ENCODE measurements at regions not wholly inside any gene's neighbourhood (a gene's known extent, or its start where the extent isn't known, plus 50 kb on each side); places are given as distances from the start of the nearest gene placed in this dataset.

DNA sequence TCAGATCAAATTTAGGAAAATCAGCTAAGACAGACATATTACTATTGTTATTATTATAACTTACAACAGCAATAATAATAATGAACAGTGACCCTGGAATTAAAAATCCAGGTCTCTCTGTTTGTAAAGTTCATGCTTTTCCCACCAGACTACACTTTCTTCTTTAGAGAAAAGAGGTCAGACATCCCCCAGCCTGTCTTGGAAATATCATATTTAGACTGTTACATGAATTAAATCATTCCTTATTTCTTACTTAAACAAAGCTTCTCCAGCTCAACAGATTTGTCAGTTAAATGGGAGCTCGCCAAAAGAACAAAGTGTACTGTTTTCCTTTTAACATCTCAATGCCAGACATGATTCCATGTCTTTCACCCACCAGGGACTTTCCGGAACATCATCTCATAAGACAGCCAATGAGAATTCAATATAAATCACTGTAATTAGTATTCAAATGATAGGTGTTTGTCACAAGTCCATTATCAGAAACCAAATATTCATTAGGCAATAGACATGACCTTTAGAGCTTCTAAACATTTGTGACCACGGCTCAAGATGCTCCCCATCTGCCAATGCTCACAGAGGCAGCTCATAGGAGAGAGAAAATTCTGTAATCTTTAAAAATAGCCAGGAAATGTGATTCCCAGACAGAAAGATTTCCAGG lies 351.9 kb downstream of the ENC1 start:
- DNase-seq (ENCODE audit: low read depth), result no peak

DNA sequence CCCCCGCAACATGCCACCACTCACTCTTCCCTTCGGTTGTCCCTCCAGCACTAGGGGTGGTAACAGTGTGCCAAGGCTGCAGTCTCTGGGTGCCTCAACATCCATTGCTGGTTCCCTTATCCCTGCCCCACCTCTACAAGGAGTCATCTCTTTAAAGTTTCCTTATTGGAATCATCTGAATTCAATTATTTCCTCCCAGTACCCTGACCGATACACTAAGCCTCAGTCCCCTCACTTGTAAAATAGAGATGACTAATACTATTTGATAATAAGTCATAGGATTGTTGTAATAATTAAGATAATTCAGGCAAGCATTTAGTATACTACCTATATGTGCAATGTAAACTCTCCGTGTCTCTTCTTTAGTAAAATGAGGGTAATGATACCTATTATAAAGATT lies 352.5 kb downstream of the ENC1 start:
- DNase-seq (ENCODE audit: low read depth), result no peak

DNA sequence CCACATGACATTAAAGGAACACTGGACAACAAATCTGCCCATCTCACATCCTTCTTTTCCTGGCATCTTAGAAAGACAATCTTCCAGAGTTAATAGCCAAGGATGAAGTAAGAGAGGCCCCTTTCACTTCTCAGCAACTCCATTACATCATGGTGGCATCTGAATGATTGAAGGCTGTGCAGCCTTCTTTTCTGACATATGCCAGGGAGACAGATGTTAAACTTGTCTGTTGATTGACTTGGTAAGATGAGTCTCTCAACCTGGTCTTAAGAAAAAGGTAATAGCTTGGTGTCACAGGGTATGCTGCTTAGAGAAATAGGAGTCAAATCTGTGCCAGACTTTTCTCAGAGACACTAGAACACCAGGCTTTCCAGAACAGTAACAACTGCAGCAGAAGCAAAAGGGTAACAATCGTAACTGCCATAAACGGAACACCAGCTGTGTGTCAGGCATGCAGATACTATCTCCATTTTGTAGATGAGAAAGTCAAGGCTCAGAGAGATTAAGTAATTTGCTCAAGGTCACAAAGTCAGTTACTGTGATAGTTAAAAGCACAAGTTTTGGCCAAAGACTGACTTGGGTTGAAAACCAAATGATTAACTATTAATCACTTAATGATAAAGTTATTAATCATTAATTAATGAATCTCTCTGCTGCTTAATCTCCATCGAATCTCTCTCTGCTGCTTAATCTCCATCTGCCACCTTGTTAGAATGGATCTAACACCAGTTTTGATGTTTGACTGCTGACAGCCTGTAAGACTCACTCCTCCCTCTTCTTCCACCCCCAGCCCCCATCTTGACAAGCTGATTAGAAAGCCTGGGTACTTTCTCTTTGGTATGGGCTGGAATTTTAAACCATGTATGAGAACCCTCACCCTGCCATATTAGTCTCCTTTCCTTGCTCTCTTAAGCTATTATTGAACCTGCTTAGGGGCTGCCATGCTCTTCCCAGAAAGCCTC lies 353.5 kb downstream of the ENC1 start:
- DNase-seq (ENCODE audit: low read depth), result no peak

DNA sequence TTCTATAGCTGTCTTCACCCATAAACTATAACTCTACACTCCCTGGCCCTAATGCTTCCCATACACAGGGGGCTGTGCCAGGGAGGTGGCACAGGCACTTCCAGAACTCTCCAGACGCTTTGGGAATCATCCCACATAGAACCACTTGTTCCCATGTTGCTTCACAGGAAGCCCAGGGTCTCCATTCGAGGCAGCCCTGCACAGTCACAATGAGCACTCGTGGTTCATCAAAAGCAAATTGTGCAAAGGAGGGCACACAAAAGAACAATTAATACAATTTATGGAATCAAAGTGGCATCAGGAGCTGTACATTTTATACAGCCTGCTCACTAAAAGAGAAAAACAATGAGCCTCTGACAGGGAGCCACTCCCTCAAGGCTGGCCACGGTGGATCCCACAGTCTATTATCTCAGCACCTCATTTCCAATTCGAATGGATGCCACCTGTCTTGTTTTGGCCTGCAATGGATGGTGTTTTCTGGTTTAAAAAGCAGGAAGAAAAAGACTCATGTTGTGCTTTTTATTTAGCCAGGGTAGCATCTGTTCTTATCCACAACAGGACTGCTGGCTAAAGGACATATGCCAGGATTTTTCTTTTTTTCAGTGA lies 354.8 kb downstream of the ENC1 start:
- DNase-seq (ENCODE audit: low read depth), result no peak

DNA sequence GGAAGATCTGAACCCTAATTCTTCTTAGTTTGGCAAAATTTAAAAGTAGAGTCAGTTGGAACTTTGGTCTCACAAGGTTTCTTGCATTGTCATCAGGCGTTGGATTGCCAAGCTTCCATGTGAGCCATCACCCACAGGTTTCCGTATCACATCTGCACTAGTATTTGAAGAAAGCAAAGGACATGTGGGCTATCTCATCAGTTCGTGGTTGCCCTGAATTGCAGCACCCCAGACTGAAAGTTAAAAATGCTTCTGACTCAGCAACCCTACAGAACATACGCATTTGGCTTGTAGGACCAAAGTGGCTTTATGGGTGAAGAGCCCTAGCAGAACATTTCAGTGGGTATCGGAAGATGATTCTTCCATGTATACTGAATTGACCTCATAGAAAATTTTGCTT lies 358.0 kb downstream of the ENC1 start:
- no peak for DNase-seq (ENCODE audit: low read depth)

DNA sequence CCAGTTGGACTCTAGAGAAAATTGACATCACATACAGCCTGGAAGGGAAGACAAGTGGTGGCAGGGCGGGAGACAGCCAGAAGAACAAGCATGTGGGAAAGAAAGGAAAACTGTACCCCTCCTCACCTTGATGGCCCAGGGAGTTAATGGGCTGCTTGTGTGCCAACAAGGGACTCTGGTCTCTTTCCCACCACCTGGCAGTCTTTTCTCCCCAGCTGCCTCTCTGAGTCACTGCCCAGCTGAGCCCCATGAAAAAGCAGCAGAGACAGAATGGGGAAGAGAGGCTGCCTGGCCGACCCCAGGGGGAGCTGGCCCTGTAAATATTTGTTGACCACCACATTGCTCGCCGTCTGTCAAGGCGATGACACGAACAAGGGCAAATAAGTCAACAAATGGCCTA lies 359.4 kb downstream of the ENC1 start:
- DNase-seq (ENCODE audit: low read depth), result no peak

DNA sequence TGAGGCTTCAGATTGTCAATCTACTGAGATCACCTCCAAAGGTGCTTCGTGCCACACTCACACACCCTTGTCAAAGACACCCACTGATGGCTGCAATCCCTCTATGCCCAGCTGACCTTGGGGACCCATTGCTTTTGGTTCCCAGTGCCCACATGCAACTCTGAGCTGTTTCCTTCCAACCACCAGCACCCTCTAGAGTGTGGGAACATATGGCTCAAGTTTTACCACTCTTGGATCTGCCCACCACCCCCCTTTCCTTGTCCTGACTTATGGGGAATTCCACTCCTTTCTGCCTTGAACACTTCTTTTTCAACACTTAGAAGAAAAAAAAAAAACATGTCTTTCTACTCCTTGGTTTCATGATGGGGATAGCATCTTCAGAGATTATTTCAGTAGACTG lies 360.2 kb downstream of the ENC1 start:
- no peak for DNase-seq (ENCODE audit: low read depth)

DNA sequence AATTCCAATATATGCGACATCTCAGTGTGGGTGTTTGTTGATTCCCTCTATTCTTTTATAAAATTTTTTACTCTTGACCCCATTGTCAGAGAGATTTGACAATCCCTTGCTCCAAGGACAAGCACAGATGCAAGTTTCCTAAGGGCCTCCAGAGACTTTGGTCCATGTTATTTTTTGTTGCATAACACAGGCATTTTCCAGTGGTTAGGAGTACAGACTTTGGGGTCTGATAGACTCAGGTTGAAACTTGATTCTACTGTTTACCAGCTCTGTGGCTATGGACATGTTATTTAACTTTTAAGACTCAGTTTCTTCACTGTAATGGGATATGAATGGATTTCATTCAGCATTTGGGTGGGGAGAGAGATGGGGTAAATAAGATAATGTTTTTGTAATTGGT lies 361.3 kb downstream of the ENC1 start:
- no peak for DNase-seq (ENCODE audit: low read depth)

DNA sequence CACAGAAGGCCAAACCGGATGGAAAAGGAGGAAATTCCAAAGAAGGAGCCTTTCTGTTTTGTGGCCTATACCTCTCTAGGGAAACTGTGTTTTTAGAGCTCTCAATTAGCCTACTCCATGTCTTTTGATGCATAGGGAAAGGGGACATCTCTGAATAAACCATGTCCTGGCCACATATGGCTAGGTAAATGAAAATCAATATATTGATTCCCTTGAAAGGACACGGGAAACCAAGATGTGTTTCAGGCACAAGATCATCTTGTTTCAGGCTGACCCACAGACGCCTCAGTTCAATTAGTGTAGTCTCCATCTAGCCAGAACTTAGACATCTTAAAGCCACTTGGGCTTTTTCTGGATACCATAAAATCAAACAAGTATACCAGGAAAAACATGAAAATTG lies 363.1 kb downstream of the ENC1 start:
- no peak for DNase-seq (ENCODE audit: low read depth)

DNA sequence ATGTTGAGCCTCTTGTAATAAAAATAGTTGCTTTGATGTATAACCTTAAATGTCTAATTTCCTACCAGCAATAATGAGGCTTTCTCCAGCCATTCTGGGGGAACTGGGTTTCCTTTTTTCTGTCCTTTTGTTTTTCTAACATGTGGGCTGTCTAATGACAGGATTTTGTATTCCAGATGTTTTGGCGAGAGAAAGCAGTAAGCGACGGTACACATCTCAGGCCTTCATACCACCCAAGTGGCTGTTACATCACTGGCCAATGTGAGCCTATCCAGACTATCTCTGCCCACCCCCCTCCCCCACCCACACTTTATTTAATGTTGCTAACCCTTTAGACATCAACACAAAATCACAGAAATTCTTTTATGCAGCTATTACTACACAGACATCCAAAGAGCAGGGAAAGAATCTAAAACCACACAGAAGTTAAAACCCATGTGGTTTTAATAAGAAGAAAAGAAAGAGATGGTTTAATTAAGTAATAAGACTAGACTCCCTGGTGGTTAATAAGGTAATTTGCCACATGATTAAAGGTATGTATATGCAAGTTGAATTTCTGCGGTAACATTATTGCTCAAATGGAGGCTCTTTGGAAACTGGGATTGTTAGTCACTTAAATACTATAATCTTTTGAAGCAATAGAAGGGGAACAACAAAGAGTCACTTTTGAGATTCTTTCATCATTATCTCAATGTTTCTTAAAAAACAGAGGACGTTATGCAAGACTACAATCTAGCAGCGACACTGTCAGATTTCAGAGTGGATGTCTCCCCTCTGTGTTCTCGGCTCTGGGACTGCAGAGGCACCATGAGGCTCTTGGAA lies 365.1 kb downstream of the ENC1 start:
- peak; percentile 94 for DNase-seq (ENCODE audit: low read depth)

DNA sequence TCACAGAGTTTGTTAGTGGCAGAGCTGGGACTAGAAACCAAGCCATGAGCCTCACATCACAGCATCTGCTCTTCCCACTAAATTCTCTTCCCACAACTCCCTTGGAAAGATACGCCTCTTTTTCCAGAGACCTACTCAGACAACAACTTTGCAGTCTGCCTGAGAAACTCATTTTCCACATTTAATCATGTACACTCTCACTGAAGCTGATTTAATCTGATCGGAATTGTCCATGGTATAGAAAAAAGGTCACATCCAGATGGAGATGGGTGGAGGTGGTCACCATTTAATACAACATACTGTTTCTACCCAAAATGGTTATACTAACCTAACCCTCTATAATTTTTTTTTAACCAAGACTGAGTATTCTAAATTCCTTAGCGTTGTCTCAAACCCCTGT lies 366.2 kb downstream of the ENC1 start:
- DNase-seq (ENCODE audit: low read depth), result peak; percentile 33

DNA sequence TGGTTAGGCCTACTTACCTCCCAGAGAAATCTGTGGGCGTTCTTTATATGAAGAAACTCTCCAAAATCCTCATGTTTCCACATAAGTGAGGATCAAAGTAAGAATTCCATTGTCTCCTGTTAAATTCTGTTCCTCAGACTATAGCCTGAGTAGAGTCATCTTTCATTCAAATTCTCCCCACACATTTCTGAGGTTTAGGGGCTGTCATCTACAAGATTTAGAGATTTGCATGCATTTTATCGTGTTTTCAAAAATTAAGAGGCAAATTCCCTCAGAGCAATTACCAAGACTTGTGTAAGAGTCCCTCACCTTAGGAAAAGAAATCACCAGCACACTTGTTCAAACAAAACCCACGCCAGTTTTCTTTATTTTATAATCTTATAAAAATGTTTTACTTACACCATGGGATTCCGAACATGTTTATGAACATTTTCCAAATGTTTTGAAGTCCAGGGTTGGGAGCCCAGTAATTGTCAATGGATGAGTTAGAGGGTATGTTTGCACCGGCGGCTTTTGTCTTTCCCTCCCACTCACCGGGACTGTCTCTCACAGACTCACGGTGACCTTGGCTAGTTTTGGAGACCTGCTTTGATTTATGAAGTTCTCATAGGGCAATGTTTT lies 367.6 kb downstream of the ENC1 start:
- peak; percentile 61 for DNase-seq (ENCODE audit: low read depth)

DNA sequence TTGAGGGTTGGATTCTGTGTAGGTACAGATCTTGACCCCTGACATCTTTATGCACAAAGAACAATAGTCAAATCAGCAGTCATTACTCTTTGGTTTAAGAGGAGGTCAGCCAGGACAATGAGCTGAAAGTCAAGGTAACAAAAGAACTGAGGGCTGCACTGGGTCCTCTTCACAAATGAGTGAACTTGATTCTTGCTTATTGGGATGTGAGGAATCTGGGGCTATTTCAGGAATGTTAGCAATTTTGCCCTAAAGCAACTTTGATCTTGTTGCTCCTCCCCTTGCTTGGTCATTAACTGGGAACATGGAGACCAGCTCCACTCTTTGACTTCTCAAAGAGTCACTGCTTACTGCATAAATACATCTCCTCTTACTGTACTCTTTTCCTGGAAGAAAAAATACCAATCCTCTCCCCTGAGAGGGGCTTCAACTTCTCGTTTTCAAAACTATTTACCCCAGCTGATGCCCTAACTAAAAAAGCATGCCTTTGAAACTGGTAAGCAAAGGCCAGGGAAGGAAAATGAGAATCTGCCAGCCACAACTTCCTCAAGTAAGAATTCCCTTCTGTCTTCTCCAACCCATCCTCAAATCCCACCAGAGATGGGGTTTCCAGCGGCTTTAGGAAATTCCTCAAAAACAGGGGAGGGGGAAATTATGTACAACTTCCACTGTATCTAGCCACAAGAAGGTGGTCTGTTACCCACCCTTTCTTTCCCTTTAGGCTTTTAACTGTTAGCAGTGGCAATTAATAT lies 368.3 kb downstream of the ENC1 start:
- DNase-seq (ENCODE audit: low read depth), result peak; percentile 90

DNA sequence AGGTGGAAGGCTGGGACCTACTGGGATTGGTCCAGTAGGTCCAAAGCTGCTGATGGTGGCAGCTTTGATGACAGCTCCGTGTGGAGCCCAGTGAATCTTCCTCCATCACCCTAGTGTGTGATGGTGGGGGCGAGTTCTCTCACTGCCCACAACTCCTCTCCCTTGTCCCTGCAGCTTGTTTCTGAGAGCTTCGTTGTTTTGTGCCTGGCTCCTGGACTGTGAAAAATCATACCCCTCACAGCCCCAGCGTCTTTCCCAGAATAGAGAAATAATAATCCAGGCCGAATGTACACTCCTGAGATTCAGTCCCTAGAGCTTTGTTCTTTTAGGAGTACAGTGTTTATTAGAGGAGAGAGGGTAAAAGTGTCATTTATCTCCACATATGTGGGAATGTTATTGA lies 372.2 kb downstream of the ENC1 start:
- DNase-seq (ENCODE audit: low read depth), result no peak

DNA sequence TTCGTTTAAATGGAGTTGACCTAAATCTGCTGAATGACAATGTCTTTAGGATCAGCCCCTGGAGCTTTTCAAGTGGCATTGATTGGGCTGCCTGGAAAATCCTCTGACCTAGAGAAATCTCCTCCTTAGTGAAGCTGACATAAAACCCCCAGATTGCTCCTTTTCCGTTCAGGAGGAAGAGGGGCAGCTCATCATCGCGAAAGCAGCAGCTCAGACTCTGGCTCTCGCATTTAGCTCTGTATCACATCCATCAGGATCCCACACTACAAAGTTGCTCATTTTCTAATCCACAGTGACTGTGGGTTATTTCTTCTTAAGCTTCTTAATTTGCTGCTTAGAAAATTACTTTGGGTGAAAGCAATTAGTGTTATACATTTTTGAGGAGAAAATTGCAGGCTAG lies 373.7 kb downstream of the ENC1 start:
- no peak for DNase-seq (ENCODE audit: low read depth)

DNA sequence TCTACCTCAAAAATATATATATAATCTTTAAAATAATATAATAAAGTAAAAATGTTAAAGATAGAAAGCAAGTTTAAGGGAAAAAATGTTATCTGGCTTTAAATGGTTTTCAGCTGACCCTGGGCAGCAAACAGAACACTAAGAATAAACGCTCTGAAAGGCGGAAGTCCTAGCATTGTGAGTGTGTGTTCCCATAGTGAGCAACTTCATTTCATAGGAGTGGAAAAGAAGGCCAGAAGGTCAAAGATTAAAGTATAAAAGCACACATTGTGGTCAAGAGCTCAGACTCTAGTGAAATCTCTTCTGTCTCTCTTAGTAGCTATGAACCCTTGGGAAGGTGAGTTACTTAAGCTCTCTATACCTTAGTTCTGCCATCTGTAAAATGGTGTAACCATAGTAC lies 374.4 kb downstream of the ENC1 start:
- no peak for DNase-seq (ENCODE audit: low read depth)

DNA sequence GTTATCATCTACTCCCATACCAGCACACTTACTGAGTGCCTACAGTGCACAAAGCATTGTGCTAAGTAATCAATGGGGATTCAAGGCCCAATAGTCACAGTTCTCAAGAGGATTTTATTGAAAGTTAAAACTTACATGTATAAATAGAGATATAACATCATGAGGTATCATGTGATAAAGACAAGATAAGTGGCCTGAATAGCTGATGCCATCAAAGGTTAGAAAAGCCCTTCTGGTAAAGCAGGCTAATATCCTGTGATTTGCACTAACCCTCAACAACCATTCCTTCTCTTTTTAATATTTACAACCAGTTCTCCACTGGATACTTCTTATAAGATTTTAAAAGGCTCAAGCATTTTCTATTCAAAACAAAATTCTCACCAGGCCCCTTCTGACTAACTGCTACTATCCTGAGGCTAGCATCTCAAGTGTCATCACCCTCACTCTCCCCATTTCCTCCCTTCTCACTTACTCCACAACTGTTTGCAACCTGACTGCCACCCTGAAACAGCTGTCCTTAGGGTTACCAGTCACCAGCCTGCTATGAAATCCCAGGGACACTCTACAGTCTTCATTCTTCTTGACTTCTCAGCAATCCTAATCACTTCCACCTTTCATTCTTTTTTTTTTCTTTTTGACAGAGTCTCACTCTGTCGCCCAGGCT lies 377.9 kb downstream of the ENC1 start:
- peak; percentile 30 for DNase-seq (ENCODE audit: low read depth)

DNA sequence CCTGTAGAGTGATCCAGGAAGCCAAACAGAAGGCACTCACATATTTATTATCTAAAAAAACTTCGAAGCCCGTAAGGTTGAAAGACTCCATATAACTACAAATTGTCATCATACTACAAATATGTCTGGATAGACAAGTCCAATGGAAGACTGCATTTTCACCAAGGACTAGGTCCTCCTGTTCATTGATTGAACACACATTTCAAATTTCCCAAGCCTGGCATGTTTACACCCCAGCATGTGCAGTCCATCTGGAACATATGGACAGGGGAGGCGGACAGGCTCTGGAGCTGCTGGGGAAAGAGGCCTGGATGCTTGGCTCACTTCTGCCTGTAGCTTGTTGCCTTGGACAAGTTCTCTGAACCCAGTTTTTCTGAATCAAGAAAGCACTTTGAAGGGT lies 378.7 kb downstream of the ENC1 start:
- DNase-seq (ENCODE audit: low read depth), result no peak

DNA sequence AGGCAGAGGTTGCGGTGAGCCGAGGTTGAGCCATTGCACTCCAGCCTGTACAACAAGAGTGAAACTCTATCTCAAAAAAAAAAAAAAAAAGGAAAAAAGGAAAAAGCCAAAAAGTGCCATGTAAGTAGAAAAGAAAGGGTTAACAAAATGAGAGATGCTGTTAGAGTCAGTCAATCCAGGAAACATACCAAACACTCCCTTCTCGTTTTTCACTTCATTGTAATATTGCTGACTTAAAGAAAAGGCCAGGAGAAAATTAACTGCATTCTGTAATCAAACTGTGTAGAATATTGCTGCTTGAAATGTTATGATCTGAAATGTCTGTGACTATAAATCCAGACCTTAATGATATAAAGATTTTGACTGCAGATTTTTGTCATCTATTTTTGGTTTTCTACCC lies 379.1 kb downstream of the ENC1 start:
- no peak for DNase-seq (ENCODE audit: low read depth)

DNA sequence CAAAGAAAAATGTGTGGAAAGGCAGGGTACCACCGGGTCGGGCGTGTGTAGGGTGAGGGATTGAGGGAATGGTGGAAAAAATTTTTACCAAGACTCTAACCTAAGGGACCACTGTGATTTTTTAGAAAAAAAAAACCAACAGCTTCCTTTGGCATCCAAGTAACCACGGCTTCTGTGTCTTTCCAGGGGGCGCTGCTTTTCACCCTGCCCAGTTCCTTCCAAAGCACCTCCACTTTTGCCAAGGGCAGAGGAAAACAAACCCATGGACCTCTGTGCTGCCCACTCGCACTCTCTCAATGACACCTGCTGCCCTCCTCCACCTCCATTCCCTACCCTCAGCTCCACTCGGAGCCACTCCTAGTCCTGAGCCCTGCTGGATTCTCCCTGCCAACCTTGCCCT lies 381.0 kb downstream of the ENC1 start:
- no peak for DNase-seq (ENCODE audit: low read depth)

DNA sequence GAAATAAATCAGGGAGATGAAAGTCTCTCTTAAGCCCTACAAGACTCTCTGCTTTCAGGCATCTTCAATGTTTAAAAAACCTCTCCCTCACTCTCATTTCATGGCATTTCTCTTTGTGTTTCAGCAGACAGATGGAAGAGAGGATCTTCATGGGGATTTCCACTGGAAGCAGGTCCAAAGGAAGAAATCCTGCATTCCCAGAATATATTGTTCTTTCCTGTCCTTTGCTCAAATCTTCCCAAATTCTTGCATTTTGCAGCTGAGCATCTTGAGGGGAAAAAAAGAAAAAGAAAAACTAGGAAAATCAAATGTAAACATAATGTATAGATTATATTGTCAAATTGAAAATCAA lies 382.2 kb downstream of the ENC1 start:
- DNase-seq (ENCODE audit: low read depth), result no peak
